ENCODE measurements at regions not wholly inside any gene's neighbourhood (a gene's known extent, or its start where the extent isn't known, plus 50 kb on each side); places are given as distances from the start of the nearest gene placed in this dataset.

- Histone ChIP-seq H3K27me3 (ENCODE audit: insufficient read depth, low read depth) (no peaks in the 10 kb centered on the region), H4K20me1 (ENCODE audit: insufficient read depth) (no peaks in the 10 kb centered on the region), H3K4me2 (no peak overlapping the region), H3K79me2 (ENCODE audit: insufficient read depth, low read depth) (no peaks in the 10 kb centered on the region), H3K9ac (no peak overlapping the region), H2AFZ (ENCODE audit: low read depth) (no peak overlapping the region), H3K4me3 (IDR thresholded peaks at IDR 0.05; ENCODE audit: insufficient read depth, low read depth, low read length) (no peak overlapping the region), H3K36me3 (ENCODE audit: insufficient read depth) (no peaks in the 10 kb centered on the region), H3K27ac (no peak overlapping the region), H3K4me1 (ENCODE audit: low read depth, poor library complexity, severe bottlenecking) (no peaks in the 10 kb centered on the region)
- TF ChIP-seq CTCF (conservative IDR thresholded peaks at IDR 0.05; ENCODE audit: low read depth, low read length): no peak
These were observed 131.0 kb upstream of the CST7 start for GRCh38 chr20:24818056-24818455.

- H3K79me2 ChIP-seq (ENCODE audit: insufficient read depth, low read depth): no peaks in the 10 kb centered on the region
- no peak overlapping the region for H3K27ac ChIP-seq
- no peak overlapping the region for H3K4me3 ChIP-seq (IDR thresholded peaks at IDR 0.05; ENCODE audit: insufficient read depth, low read depth, low read length)
- H2AFZ ChIP-seq (ENCODE audit: low read depth): no peak overlapping the region
- H3K9ac ChIP-seq: no peak overlapping the region
- no peaks in the 10 kb centered on the region for H3K4me1 ChIP-seq (ENCODE audit: low read depth, poor library complexity, severe bottlenecking)
- TF ChIP-seq CTCF (conservative IDR thresholded peaks at IDR 0.05; ENCODE audit: low read depth, low read length): no peak
- no peaks in the 10 kb centered on the region for H4K20me1 ChIP-seq (ENCODE audit: insufficient read depth)
- no peaks in the 10 kb centered on the region for H3K36me3 ChIP-seq (ENCODE audit: insufficient read depth)
- H3K27me3 ChIP-seq (ENCODE audit: insufficient read depth, low read depth): no peaks in the 10 kb centered on the region
- no peak overlapping the region for H3K4me2 ChIP-seq
These were observed 129.6 kb upstream of the CST7 start for GRCh38 chr20:24819331-24819965.

GRCh38 chr20:24820345-24820744 lies 128.7 kb upstream of the CST7 start:
- Histone ChIP-seq H3K36me3 (ENCODE audit: insufficient read depth) (no peaks in the 10 kb centered on the region), H3K27ac (no peak overlapping the region), H3K4me3 (IDR thresholded peaks at IDR 0.05; ENCODE audit: insufficient read depth, low read depth, low read length) (no peak overlapping the region), H3K4me2 (no peak overlapping the region), H3K27me3 (ENCODE audit: insufficient read depth, low read depth) (no peaks in the 10 kb centered on the region), H3K9ac (no peak overlapping the region), H3K79me2 (ENCODE audit: insufficient read depth, low read depth) (no peaks in the 10 kb centered on the region), H2AFZ (ENCODE audit: low read depth) (no peak overlapping the region), H3K4me1 (ENCODE audit: low read depth, poor library complexity, severe bottlenecking) (no peaks in the 10 kb centered on the region), H4K20me1 (ENCODE audit: insufficient read depth) (no peaks in the 10 kb centered on the region)
- TF ChIP-seq CTCF (conservative IDR thresholded peaks at IDR 0.05; ENCODE audit: low read depth, low read length): no peak

- H3K9ac ChIP-seq: no peak overlapping the region
- H3K4me2 ChIP-seq: no peak overlapping the region
- no peaks in the 10 kb centered on the region for H3K36me3 ChIP-seq (ENCODE audit: insufficient read depth)
- H3K27me3 ChIP-seq (ENCODE audit: insufficient read depth, low read depth): no peaks in the 10 kb centered on the region
- H3K27ac ChIP-seq: no peak overlapping the region
- H2AFZ ChIP-seq (ENCODE audit: low read depth): no peak overlapping the region
- H3K4me1 ChIP-seq (ENCODE audit: low read depth, poor library complexity, severe bottlenecking): no peaks in the 10 kb centered on the region
- H4K20me1 ChIP-seq (ENCODE audit: insufficient read depth): no peaks in the 10 kb centered on the region
- no peak overlapping the region for H3K4me3 ChIP-seq (IDR thresholded peaks at IDR 0.05; ENCODE audit: insufficient read depth, low read depth, low read length)
- TF ChIP-seq CTCF (conservative IDR thresholded peaks at IDR 0.05; ENCODE audit: low read depth, low read length): no peak
- no peaks in the 10 kb centered on the region for H3K79me2 ChIP-seq (ENCODE audit: insufficient read depth, low read depth)
These were observed 127.7 kb upstream of the CST7 start for GRCh38 chr20:24821391-24821790.
